ENCODE measurements at regions not wholly inside any gene's neighbourhood (a gene's known extent, or its start where the extent isn't known, plus 50 kb on each side); places are given as distances from the start of the nearest gene placed in this dataset.
"Not testable (repeated sequence)": the region's sequence is repeated elsewhere in the genome, so short reads cannot be mapped to it uniquely, and the experiment has no call there.

- peak; percentile 82 for DNase-seq
These were observed 243.1 kb downstream of the TLE3 start for GRCh38 chr15:69854521-69855181.

DNA sequence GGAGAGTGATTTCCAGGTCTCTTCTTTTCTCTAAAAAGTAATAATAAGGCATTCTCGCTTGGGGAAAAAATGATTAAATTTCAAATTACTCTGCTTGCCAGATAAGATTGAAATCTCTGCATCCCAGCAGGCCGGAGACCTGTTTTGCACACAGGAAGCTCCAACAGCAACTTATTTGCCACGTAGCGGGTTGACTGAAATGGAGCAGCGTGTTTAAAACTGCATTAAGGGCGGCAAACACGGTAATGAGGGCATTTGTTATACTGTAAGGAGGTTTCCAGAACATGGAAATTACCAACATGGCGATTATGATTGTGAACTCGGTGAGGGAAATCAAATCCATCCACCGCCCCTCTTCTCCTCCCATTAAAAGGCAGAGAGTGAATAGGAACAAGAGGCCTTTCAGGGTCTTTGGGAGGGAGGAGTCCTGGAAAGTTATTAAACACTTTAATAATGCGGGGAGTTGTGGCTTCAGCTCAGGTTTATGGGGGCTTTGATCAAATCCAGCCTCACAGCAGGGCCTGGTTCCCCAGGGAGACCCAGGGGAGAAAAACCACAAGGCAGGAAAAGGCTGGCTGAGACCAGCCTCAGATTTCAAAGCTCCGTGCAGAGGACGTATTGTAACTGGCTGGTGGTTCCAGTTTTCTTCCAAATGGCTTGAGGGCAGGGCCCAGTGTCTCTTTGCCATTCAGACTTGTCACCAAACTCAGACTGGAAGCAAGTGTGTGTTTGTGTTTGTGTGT lies 242.3 kb downstream of the TLE3 start:
- no peak for DNase-seq

GRCh38 chr15:69857250-69857649 lies 240.5 kb downstream of the TLE3 start:
- DNase-seq = no peak

GRCh38 chr15:69857686-69858391 lies 239.9 kb downstream of the TLE3 start:
- DNase-seq = no peak

DNA sequence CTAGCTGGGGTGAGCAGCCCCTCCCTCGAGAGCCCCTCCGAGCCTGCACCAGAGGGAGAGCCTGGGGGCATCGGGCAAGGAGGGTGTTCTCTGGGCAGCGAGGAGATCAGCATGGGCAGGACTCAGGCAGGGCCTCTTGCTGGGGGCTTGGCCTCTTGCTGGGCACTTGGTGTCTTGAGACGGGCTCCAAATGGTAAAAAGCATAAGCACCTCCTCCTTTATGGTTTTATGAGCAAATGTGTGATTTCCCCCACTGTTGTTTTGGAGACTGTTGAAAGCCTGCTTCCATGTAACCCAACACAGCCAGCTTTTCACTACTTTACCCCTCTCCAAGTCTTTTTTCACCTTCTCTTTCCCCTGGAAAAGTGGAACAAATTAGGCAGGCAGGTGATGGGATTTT lies 239.3 kb downstream of the TLE3 start:
- no peak for DNase-seq

- DNase-seq = no peak
These were observed 237.9 kb downstream of the TLE3 start for GRCh38 chr15:69859866-69860265.

GRCh38 chr15:69860321-69860720 lies 237.4 kb downstream of the TLE3 start:
- no peak for DNase-seq

GRCh38 chr15:69860921-69861320 lies 236.8 kb downstream of the TLE3 start:
- DNase-seq = no peak

DNA sequence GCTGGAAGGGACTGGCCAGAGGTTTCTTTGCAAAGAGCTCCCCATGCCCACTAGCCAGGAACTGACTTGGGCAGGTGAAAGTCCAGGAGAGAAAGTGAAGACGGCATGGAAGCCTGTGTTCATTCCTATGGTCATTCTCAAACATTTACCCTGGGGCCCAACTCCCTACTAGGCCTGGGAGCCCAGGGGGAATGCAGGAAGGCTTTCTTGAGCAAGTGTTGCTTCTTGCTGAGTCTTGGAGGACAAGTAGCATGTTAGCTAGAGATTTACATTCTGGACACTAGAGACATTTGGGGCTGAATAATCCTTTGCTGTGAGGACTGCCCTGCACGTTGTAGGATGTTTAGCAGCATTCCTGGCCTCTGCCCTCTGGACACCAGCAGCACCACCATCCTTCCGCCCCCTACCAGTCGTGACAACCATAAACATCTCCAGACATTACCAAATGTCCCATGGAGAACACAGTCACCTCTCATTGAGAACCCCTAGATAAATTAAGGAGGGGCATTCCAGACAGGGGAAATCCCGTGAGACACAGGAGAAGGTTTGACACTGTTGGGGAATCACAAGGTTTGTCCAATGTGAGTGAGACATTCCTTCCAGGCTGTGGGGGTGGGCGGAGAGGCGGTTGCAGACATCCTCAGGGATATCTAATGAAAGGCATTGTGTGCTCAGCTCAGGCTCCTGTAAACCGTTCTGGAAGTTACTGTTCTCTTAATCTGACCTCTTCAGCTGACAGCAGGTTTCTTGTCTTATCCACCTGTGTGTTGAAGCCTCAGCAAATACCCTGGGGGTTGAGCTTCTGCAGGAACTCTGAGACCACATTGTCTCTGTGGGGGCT lies 236.2 kb downstream of the TLE3 start:
- no peak for DNase-seq

GRCh38 chr15:69862540-69862939 lies 235.2 kb downstream of the TLE3 start:
- no peak for DNase-seq

DNA sequence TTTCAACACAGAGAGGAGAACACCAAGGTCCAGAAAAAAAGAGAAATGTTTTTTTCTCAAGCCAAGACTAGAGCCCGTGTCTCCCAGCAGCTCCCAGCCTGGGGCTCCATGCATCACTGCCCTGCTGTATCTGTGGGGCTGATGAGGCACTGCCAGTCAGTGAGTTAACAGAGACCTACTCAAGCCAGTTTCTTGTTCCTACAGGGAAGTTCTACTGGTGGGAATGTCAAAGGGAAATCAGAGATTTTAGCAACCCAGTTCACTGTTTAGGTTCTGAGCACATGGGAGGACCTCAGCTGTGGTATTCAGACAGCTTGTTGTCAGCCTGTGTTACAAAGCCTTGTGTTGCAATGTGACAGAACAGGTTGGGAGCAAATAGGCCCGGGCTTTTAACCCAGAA lies 234.3 kb downstream of the TLE3 start:
- no peak for DNase-seq

DNA sequence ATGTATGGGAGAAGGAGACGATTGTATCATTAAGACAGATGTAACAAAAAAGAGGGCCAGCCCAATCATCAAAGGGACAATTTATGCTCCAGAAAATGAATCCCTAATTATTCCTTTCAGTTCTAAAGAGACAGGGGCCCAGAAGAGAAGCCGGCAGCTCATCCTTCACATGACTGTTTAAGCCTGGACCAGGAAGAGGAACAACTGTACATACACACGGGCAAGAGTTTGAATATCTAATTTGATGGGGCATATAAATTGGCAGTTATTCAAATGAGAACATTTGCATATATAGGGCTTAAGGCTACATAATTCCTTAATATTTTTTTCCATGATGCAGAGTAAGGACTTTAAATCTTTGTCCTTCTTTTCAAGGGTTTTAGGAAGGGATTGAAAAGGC lies 232.3 kb downstream of the TLE3 start:
- no peak for DNase-seq

GRCh38 chr15:69868756-69869155 lies 229.0 kb downstream of the TLE3 start:
- no peak for DNase-seq

- no peak for DNase-seq
These were observed 228.4 kb downstream of the TLE3 start for GRCh38 chr15:69869291-69869690.

DNA sequence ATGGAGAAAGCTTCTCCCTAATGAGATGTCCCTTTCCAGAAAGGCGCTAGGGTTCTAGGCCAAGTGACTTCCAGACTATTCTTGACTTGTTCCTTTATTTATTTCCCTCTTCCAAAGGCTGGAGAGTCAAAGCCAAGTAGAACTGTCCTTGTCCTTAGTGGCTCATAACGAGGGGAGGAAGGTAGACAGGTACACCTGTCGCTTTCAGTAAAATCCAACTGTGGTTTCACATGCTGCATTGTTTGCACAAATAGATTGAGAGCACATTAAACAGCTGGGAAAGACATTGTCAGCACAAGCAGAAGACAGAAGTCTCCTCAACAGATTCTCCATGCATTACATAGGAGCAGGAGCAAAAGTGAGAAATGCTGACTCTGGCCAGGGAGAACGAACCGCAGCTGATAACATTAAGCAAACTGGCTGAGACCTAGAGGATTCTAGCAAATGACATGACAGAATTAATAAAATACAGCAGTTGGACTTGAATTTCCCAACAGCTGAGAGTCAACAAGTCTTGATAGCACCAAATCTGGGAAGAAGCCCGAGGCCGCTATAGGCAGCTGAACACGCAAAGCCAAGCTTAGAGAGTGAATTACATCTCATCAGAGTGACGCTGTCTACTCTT lies 227.7 kb downstream of the TLE3 start:
- DNase-seq = no peak

- DNase-seq = no peak
These were observed 226.1 kb downstream of the TLE3 start for GRCh38 chr15:69871511-69872134.

DNA sequence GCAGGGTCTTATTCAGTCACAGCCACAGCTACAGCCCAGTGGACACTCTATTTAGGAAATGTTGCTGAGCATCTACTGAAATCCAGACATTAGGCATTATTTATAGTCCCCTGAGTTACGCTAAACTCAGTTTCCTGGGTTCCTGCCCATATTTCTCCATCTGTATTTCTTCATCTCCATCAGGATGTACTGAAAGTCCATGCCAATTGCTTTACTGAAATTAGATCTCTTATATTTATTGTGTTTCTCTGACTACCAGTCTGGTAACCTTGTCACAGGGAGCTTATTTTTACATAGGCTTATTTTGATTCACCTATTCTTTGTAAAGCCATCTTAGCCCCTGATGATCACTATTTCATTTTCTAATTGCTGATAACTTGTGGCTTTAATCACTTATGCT lies 223.9 kb downstream of the TLE3 start:
- DNase-seq = no peak

DNA sequence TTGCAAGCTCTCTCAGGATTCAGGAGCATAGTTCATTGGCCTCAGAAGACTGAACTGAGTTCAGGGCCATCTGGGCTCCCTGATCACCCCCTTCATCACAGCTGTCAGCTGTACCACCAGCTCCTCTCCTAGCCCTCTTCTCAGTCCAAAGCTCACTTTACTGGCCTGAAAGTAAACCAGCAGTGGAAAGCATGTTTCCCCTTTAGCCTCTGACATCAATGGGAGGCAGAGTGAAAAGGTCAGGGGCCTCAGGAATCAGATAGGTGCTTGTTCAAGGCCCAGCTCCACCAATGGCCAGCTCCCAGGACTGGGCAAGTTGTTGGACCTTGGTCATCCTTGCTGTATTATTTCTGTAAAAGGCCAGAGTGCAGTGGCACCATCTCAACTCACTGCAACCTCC lies 223.4 kb downstream of the TLE3 start:
- DNase-seq = no peak

GRCh38 chr15:69876064-69876940 lies 221.4 kb downstream of the TLE3 start:
- no peak for DNase-seq

- not testable (repeated sequence) for DNase-seq
These were observed 217.8 kb downstream of the TLE3 start for GRCh38 chr15:69879963-69880362.

Data from amniotic stem cell (primary cell).